Vagina (tissue), 2 donors: ENCODE measurements at regions not wholly inside any gene's neighbourhood (a gene's known extent, or its start where the extent isn't known, plus 50 kb on each side); places are given as distances from the start of the nearest gene placed in this dataset.

Source experiments
- POLR2A ChIP-seq, 2 donors: fragments of 450-650 bp; IDR thresholded peaks; one replicate each; pipeline ENCODE4 v1.6.1; 2017; ENCODE audit warnings: antibody characterized with exemption in 2 of 2, mild to moderate bottlenecking in 2 of 2, moderate library complexity in 2 of 2
- POLR2AphosphoS5 ChIP-seq, 2 donors: sonication (generic); formaldehyde crosslinking; IDR thresholded peaks; one replicate each; pipeline ENCODE4 v1.9.0; 2017; ENCODE audit warnings: antibody characterized with exemption in 2 of 2, mild to moderate bottlenecking in 2 of 2, low read depth in 1 of 2; ENCODE audit not compliant: insufficient read depth in 1 of 2
- TF ChIP-seq, protein P1 (sequence below), 3 experiments: fragments of 450-650 bp in 2 of 3; fragments of 200-600 bp in 1 of 3; sonication (generic) in 1 of 3; IDR thresholded peaks; one replicate each; pipeline ENCODE4 v1.5.1; 2017 to 2019; ENCODE audit warnings: antibody characterized with exemption in 3 of 3, mild to moderate bottlenecking in 2 of 3, moderate library complexity in 2 of 3

DNA sequence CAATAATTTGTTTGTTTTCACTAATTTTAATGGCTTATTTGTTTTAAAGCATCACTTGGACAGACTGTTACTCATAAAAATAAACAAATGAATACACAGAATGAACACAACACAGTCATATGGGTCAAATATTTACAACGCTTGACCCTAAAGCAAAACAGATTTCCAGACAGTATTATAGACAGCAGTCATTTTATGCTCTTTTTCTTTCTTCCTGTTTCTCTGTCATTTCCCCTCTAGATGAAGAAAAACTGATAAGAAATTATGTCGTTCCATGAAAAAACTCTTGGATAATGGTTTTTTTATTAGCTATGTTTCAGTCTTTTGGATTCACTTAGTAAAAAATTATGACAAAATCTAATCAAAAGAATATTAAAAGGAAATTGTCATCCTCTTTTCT, 297.3 kb upstream of the NEGR1 start:
- no peak for TF ChIP-seq POLR2A (IDR thresholded peaks at IDR 0.05)
- TF ChIP-seq, protein P1, sequence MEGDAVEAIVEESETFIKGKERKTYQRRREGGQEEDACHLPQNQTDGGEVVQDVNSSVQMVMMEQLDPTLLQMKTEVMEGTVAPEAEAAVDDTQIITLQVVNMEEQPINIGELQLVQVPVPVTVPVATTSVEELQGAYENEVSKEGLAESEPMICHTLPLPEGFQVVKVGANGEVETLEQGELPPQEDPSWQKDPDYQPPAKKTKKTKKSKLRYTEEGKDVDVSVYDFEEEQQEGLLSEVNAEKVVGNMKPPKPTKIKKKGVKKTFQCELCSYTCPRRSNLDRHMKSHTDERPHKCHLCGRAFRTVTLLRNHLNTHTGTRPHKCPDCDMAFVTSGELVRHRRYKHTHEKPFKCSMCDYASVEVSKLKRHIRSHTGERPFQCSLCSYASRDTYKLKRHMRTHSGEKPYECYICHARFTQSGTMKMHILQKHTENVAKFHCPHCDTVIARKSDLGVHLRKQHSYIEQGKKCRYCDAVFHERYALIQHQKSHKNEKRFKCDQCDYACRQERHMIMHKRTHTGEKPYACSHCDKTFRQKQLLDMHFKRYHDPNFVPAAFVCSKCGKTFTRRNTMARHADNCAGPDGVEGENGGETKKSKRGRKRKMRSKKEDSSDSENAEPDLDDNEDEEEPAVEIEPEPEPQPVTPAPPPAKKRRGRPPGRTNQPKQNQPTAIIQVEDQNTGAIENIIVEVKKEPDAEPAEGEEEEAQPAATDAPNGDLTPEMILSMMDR (IDR thresholded peaks at IDR 0.05): no peak
- no peak for TF ChIP-seq POLR2AphosphoS5 (IDR thresholded peaks at IDR 0.05; ENCODE audit: insufficient read depth in 1 of 2, low read depth in 1 of 2)
